ENCODE measurements at regions not wholly inside any gene's neighbourhood (a gene's known extent, or its start where the extent isn't known, plus 50 kb on each side); places are given as distances from the start of the nearest gene placed in this dataset.

- no peak overlapping the region for H2BK120ac ChIP-seq (ENCODE audit: low read depth, low read length, poor library complexity, severe bottlenecking)
- H3K23me2 ChIP-seq (ENCODE audit: insufficient read length, low read depth, low read length, poor library complexity, severe bottlenecking) = no peaks in the 10 kb centered on the region
- no peaks in the 10 kb centered on the region for H3K79me2 ChIP-seq (ENCODE audit: insufficient read depth, low read length)
- no peak overlapping the region for H4K8ac ChIP-seq (replicated peaks; ENCODE audit: insufficient read length, low read depth, low read length)
- peaks cover 2% of the 10 kb centered on the region; the same call in 1 of the 2 replicates for H3K4me1 ChIP-seq (ENCODE audit: insufficient read depth, low read length)
- no peak overlapping the region for H2AFZ ChIP-seq (ENCODE audit: low read length)
- no peak overlapping the region for H3K9ac ChIP-seq (ENCODE audit: extremely low read depth, insufficient read length, low read length)
- Mint-ChIP-seq H3K36me3 (ENCODE audit: insufficient read depth in 1 of 3, low read depth in 3 of 3) (peaks cover 0 to 5% (median 0%) of the 10 kb centered on the region in 3 experiments; a peak in 1 of 7 replicates), H3K4me1 (peaks cover 43 to 53% of the 10 kb centered on the region in 2 experiments), H3K4me3 (no peak overlapping the region), H3K27ac (no peak overlapping the region), H3K9me3 (peaks cover 2% of the 10 kb centered on the region in 2 experiments; a peak in 2 of 5 replicates), H3K27me3 (ENCODE audit: low read depth) (peaks cover 1% of the 10 kb centered on the region; the same call in 1 of the 2 replicates)
- no peak overlapping the region for H3K27ac ChIP-seq (ENCODE audit: insufficient read length, low read depth, low read length)
- H2BK5ac ChIP-seq (ENCODE audit: insufficient read length, low read length) = no peak overlapping the region
- H3K14ac ChIP-seq (ENCODE audit: insufficient read depth, low read length) = no peak overlapping the region
- H3K27me3 ChIP-seq (ENCODE audit: insufficient read depth, low read length) = no peaks in the 10 kb centered on the region
- no peak overlapping the region for H4K5ac ChIP-seq (ENCODE audit: insufficient read length, low read depth, low read length)
- no peak overlapping the region for H4K91ac ChIP-seq (ENCODE audit: insufficient read length, low read depth, low read length)
- no peak overlapping the region for H3T11ph ChIP-seq (ENCODE audit: low read length)
- no peak overlapping the region for H2BK12ac ChIP-seq (ENCODE audit: insufficient read length, low read depth, low read length)
- H3K23ac ChIP-seq (ENCODE audit: insufficient read length, low read depth, low read length) = no peak overlapping the region
- H2BK15ac ChIP-seq (ENCODE audit: low read depth, low read length) = no peak overlapping the region
- no peak overlapping the region for H3K18ac ChIP-seq (ENCODE audit: insufficient read length, low read depth, low read length)
- H3K4ac ChIP-seq (ENCODE audit: low read depth, low read length) = no peak overlapping the region
- H3K56ac ChIP-seq (ENCODE audit: insufficient read length, low read depth, low read length) = no peak overlapping the region
- no peak for DNase-seq
- H2AK5ac ChIP-seq (ENCODE audit: insufficient read length, low read length) = no peak overlapping the region
- no CpG with 5 or more reads among the region's 13 CpGs for WGBS (ENCODE audit: extremely low coverage, insufficient read length, low lambda C conversion rate)
- no peaks in the 10 kb centered on the region for H3K79me1 ChIP-seq (ENCODE audit: insufficient read depth, low read depth, low read length, poor library complexity, severe bottlenecking)
- TF ChIP-seq CTCF (conservative IDR thresholded peaks at IDR 0.05) = no peak
- H2BK20ac ChIP-seq (ENCODE audit: low read depth, low read length, poor library complexity, severe bottlenecking) = no peak overlapping the region
- no peaks in the 10 kb centered on the region for H4K20me1 ChIP-seq (ENCODE audit: control insufficient read depth, insufficient read depth, insufficient read length)
- no peaks in the 10 kb centered on the region for H3K9me3 ChIP-seq (ENCODE audit: control insufficient read depth, low read depth, low read length)
- H3K4me2 ChIP-seq (ENCODE audit: insufficient read depth, insufficient read length, low read length) = no peak overlapping the region
Measured at GRCh38 chr12:116431677-116432300, 127.4 kb upstream of the MAP1LC3B2 start.
